Left lung (tissue), 4 donors: ENCODE measurements at regions not wholly inside any gene's neighbourhood (a gene's known extent, or its start where the extent isn't known, plus 50 kb on each side); places are given as distances from the start of the nearest gene placed in this dataset.

ENCODE experiments used
- ATAC-seq: fragments of 200-7000 bp; cut with Tn5 transposase; one replicate; pipeline ENCODE4 v1.9.1; 2020; ENCODE audit warnings: moderate library complexity
- DNase-seq, 4 donors: peaks; one replicate each; pipeline ENCODE4 v3.0.0-alpha.2; 2013 to 2020
- H3K27ac ChIP-seq, 2 donors: fragments of 200-600 bp; sonication (generic) in 1 of 2; one replicate each; pipeline versions ENCODE4 v1.5.0 to v1.8.0; 2020 to 2021
- H3K27me3 ChIP-seq, 2 donors: fragments of 200-600 bp; sonication (generic) in 1 of 2; one replicate each; pipeline versions ENCODE4 v1.5.0 to v1.8.0; 2020 to 2021
- H3K36me3 ChIP-seq, 2 donors: fragments of 200-600 bp; sonication (generic) in 1 of 2; one replicate each; pipeline versions ENCODE4 v1.5.0 to v1.8.0; 2020 to 2021
- H3K4me1 ChIP-seq, 2 donors: fragments of 200-600 bp; one replicate each; pipeline ENCODE4 v1.8.0; 2021
- H3K4me3 ChIP-seq, 2 donors: fragments of 200-600 bp; sonication (generic) in 1 of 2; one replicate each; pipeline versions ENCODE4 v1.5.0 to v1.8.0; 2020 to 2021; ENCODE audit warnings: mild to moderate bottlenecking in 1 of 2
- H3K9me3 ChIP-seq, 2 donors: fragments of 200-600 bp; sonication (generic) in 1 of 2; one replicate each; pipeline versions ENCODE4 v1.5.0 to v1.8.0; 2020 to 2021
- intact Hi-C, 2 donors: fragments of 100-400 bp; cut with DNase I; formaldehyde crosslinking; loops; one replicate each; pipeline versions ENCODE4 v1.11.2 to v1.14.2; 2022
- TF ChIP-seq, protein P1 (sequence below), 2 donors: fragments of 200-600 bp; sonication (generic) in 1 of 2; IDR thresholded peaks; one replicate each; pipeline versions ENCODE4 v1.5.0 to v1.8.0; 2021; ENCODE audit warnings: antibody characterized with exemption in 2 of 2
- donor health status: DM: no; HTN: yes; CAD: no.
- donor health status: DM: no; HTN: no; CAD: no.

DNA sequence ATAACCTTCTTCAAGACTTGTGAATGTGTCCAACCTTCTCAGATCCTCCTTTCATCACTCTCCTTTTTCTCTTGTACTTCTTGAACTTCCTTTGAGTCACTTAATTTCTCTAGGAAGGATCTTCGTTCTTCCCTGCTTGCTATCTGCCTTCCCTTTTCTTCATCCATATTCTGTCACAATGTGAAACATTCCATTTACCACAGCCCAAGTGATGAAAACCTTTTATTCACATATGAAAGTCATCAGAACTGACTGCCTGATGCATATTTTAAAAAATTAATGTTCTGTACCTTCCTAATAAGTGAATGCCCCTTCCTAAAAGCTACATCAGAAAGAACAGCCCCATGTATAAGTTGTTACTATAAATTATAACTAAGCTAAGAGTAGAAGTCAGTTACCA, 520.4 kb upstream of the LUZP2 start:
- intact Hi-C loops, result no loop called here
- H3K36me3 ChIP-seq, result no peaks in the 10 kb centered on the region
- TF ChIP-seq, protein P1, sequence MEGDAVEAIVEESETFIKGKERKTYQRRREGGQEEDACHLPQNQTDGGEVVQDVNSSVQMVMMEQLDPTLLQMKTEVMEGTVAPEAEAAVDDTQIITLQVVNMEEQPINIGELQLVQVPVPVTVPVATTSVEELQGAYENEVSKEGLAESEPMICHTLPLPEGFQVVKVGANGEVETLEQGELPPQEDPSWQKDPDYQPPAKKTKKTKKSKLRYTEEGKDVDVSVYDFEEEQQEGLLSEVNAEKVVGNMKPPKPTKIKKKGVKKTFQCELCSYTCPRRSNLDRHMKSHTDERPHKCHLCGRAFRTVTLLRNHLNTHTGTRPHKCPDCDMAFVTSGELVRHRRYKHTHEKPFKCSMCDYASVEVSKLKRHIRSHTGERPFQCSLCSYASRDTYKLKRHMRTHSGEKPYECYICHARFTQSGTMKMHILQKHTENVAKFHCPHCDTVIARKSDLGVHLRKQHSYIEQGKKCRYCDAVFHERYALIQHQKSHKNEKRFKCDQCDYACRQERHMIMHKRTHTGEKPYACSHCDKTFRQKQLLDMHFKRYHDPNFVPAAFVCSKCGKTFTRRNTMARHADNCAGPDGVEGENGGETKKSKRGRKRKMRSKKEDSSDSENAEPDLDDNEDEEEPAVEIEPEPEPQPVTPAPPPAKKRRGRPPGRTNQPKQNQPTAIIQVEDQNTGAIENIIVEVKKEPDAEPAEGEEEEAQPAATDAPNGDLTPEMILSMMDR (IDR thresholded peaks at IDR 0.05), result no peak
- DNase-seq (no peak), ATAC-seq (no peak)
- H3K27ac ChIP-seq, result no peak overlapping the region
- no peaks in the 10 kb centered on the region for H3K4me1 ChIP-seq
- no peaks in the 10 kb centered on the region for H3K9me3 ChIP-seq
- no peaks in the 10 kb centered on the region for H3K27me3 ChIP-seq
- H3K4me3 ChIP-seq, result no peak overlapping the region

DNA sequence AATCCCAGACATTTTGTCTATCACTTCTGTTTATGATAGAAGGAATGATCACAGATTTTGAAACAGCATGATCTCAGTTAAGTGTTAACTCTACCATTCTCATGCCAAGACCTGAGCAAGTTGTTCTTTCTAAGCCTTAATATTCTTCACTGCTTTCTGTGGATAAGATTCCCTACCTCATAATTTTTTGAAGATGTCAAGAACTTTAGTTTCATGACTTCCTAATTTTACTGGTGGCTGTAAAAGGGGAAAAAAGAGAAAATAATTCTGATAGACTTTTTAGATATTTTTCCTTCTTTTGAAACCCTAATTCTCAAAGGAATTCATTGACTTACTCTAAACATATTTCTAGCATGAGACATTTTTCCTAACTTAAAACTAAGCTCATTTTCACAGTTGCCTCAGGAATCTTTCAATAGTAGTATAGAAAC, 520.0 kb upstream of the LUZP2 start:
- H3K9me3 ChIP-seq, result no peaks in the 10 kb centered on the region
- no peaks in the 10 kb centered on the region for H3K4me1 ChIP-seq
- ATAC-seq (no peak), DNase-seq (no peak)
- H3K4me3 ChIP-seq, result no peak overlapping the region
- no peak overlapping the region for H3K27ac ChIP-seq
- no peaks in the 10 kb centered on the region for H3K36me3 ChIP-seq
- TF ChIP-seq, protein P1 (IDR thresholded peaks at IDR 0.05), result no peak
- intact Hi-C loops, result no loop called here
- no peaks in the 10 kb centered on the region for H3K27me3 ChIP-seq

DNA sequence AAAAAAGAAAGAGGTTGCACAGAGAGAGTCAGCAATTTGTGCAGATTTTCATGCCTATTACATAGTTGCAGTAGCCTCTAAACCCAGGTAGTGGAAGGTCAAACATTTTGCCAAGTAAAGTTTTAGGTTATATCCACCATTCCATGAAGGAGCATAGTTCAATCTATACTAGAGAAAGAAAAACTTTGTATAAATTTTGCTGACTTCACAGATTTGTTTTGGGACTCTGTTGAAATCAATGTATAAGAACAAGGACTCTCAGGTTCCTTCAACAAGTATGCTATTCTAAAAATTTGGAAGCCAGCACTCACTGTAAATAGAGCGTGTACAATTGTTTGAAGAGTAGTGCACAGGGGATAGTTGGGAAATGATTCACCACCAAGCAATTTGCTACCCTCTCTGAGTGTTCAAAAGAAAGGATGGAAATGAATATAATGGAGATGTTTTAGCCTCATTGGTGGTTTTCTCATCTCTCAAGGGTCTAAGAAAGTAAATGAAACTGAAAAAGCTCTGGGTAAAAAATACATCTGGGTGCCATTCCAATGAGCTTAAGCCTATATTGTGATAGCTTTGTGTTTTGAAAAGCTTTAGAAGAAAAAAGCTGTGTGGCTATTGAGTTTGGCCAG, 508.4 kb upstream of the LUZP2 start:
- Histone ChIP-seq H3K36me3 (no peaks in the 10 kb centered on the region), H3K9me3 (no peaks in the 10 kb centered on the region), H3K4me3 (no peak overlapping the region), H3K27ac (no peak overlapping the region), H3K4me1 (no peaks in the 10 kb centered on the region), H3K27me3 (no peaks in the 10 kb centered on the region)
- peak; percentile 60 for ATAC-seq
- DNase-seq, result no peak
- TF ChIP-seq, protein P1 (IDR thresholded peaks at IDR 0.05), result no peak
- intact Hi-C loops, result no loop called here

DNA sequence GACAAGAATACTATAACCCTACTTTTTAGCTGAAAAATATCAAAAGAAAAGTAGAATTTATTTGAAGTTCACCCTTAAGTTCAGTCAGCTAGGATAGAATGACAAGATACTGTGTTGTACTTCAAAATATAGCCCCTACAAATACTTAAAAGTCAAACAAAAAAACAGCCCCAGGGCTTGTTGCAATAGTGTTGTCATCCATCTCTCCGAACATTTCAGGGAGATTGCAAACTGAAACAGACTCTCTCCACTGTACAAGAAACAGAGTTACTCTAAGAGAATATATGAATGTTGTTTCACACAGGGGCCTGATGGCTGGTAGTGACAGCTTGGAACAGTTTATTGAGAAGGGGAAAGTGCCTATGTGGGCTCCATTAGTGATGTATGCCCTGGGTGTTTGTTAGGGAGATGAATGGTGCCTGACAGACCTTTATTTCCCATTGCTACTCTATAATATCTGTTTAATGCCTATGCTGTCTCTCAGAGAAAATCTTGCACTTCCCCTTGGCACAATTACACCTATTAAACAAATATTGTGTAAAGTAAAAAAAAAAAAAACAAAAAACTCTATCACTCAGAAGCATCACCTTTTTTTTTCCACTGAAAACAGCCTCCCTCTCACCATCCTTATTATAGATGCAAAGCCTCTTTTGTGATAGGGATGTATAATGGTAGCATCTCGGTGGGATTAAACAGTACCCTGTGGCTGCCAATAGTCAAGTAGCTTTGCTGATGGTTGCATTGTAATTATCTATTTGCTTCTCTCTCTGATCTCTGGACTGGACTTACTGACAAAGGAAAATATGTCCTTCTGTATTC, 506.3 kb upstream of the LUZP2 start:
- intact Hi-C loops, result no loop called here
- Histone ChIP-seq H3K4me1 (no peaks in the 10 kb centered on the region), H3K4me3 (no peak overlapping the region), H3K9me3 (peaks cover 0 to 3% of the 10 kb centered on the region in 2 donors), H3K27ac (no peak overlapping the region), H3K27me3 (no peaks in the 10 kb centered on the region), H3K36me3 (no peaks in the 10 kb centered on the region)
- peak in 2 of 4 donors; percentile 8 to 16 for DNase-seq
- TF ChIP-seq, protein P1 (IDR thresholded peaks at IDR 0.05), result no peak
- no peak for ATAC-seq

DNA sequence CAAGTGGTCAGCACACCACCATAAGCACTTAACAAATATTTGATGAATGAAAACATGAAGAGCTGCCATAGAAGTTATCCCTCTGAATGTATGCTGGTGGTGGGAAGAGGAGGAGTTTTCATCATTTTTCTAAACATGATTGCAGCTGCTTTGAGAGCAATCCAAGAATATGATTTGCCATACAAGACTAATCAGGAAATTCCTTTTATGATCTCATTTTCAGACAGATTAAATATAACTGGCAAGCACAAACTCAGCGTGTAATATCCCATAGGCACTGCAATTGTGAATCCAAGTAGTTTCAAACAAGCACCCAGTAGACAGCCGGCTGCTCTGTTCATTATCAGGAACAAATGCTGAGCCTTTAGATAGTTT, 505.7 kb upstream of the LUZP2 start:
- TF ChIP-seq, protein P1 (IDR thresholded peaks at IDR 0.05), result no peak
- Histone ChIP-seq H3K4me1 (no peaks in the 10 kb centered on the region), H3K27ac (no peak overlapping the region), H3K9me3 (peaks cover 0 to 3% of the 10 kb centered on the region in 2 donors), H3K27me3 (no peaks in the 10 kb centered on the region), H3K4me3 (no peak overlapping the region), H3K36me3 (no peaks in the 10 kb centered on the region)
- ATAC-seq (peak; percentile 39), DNase-seq (peak in 2 of 4 donors; percentile 55 to 60)
- intact Hi-C loops, result no loop called here
